SH-SY5Y (cell line): ENCODE measurements at regions not wholly inside any gene's neighbourhood (a gene's known extent, or its start where the extent isn't known, plus 50 kb on each side); places are given as distances from the start of the nearest gene placed in this dataset.

Source experiments
- GATA2 ChIP-seq: IDR thresholded peaks from 2 replicates; pipeline ENCODE4 v1.6.1; 2011; ENCODE audit warnings: mild to moderate bottlenecking, low read depth, low read length
- GATA3 ChIP-seq: IDR thresholded peaks from 2 replicates; pipeline ENCODE4 v1.6.1; 2011; ENCODE audit warnings: low read depth, mild to moderate bottlenecking, low read length, moderate library complexity

DNA sequence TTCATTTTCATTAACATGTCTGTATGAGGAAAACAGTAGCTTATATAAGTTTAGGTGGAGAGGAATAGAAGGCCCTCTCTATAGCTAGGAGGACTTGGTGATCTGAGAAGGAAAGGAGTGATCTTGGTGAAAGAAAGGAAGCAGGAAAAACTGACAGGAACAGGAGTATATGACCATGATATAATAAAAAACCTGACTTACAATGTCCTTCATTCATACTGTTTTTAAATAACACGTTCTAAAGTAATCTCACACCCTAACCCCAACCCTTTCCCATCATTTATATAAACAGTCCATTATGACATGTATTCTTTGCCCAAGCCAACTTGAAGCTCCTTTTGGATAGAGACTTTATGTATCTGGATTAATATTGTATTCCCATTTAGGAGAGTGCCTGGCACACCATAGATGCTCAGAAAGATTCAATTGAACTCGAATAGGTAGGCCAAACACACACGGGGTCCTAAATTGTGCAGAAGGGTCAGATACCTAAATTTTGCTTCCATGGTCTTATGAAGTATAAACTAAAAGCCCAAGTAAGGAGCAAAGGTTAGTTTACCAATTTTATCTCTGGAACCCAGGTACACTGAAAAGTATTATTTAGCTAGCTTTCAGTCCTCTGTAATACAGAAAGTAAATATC lies 75.9 kb downstream of the OR2B2 start:
- no peak for TF ChIP-seq GATA2
- TF ChIP-seq GATA3, result no peak
